Cardiac muscle cell (in vitro differentiated cells and primary cell): ENCODE measurements at regions not wholly inside any gene's neighbourhood (a gene's known extent, or its start where the extent isn't known, plus 50 kb on each side); places are given as distances from the start of the nearest gene placed in this dataset.

Experiments
- DNase-seq, 2 donors: peaks; one replicate each; pipeline versions ENCODE4 v3.0.0 to v3.0.0-alpha.2; 2010 to 2017; ENCODE audit warnings: low read depth in 1 of 2, low spot score in 1 of 2
- H3K27ac ChIP-seq: fragments of 200-600 bp; sonication (generic); 2 replicates; pipeline ENCODE4 v1.5.1; 2016
- H3K27me3 ChIP-seq: fragments of 200-600 bp; sonication (generic); 2 replicates; pipeline ENCODE4 v1.6.0; 2016; ENCODE audit warnings: control low read depth
- H3K36me3 ChIP-seq: fragments of 200-600 bp; sonication (generic); 2 replicates; pipeline ENCODE4 v1.5.1; 2016; ENCODE audit warnings: control low read depth
- H3K4me1 ChIP-seq: fragments of 200-600 bp; sonication (generic); 2 replicates; pipeline ENCODE4 v1.8.1; 2017; ENCODE audit warnings: low read depth, mild to moderate bottlenecking, mixed run types
- H3K4me3 ChIP-seq: fragments of 200-600 bp; sonication (generic); 2 replicates; pipeline ENCODE4 v1.5.1; 2016; ENCODE audit warnings: mild to moderate bottlenecking
- H3K9me3 ChIP-seq: fragments of 200-600 bp; sonication (generic); 2 replicates; pipeline ENCODE4 v1.5.1; 2017; ENCODE audit warnings: low read depth, mild to moderate bottlenecking, control low read depth
- TF ChIP-seq, protein P1 (sequence below): IDR thresholded peaks from 2 replicates; pipeline ENCODE4 v1.5.1; 2012; ENCODE audit warnings: low read depth, mild to moderate bottlenecking, low read length

DNA sequence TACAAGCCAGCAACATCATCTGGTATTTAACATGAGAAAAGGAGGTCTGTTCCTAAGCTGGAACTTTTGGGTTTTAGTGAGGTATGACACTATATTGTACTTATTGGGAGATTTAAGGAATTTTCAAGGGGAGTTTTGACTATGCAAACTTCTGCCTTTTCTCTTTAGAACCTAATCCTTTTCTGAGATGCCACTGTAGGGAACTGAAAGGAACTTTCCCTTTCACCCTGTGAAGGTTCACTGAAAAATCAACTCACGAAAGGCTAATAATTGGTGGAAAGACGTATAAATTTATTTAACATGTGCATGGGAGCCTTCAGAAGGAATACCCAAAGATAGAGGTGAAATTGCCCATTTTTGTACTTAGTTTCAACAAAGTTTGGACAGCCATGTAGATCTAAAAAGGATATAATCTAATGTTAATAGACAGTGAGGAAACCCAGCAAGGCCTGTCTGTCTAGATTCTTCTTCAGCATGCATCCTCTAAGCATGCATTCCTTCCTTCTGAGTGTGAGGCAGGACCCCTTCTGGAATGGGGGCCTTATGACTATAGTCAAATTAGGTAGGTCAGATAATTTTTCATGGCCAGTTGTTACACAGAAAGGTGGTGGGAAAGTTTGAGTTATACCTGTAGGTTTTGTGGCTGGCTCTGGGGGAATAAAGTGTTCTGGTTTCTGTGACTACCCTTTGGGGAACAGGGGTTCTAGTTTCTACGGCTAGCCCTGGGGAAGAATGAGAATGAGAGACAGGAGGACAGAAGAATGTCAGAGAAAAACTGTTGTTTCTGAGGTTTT, 200.3 kb downstream of the C9orf152 start:
- H3K36me3 ChIP-seq = no peaks in the 10 kb centered on the region
- H3K9me3 ChIP-seq = no peaks in the 10 kb centered on the region
- H3K4me1 ChIP-seq = no peaks in the 10 kb centered on the region
- no peak for DNase-seq
- H3K4me3 ChIP-seq = no peak overlapping the region
- no peaks in the 10 kb centered on the region for H3K27me3 ChIP-seq
- no peak overlapping the region for H3K27ac ChIP-seq
- TF ChIP-seq, protein P1, sequence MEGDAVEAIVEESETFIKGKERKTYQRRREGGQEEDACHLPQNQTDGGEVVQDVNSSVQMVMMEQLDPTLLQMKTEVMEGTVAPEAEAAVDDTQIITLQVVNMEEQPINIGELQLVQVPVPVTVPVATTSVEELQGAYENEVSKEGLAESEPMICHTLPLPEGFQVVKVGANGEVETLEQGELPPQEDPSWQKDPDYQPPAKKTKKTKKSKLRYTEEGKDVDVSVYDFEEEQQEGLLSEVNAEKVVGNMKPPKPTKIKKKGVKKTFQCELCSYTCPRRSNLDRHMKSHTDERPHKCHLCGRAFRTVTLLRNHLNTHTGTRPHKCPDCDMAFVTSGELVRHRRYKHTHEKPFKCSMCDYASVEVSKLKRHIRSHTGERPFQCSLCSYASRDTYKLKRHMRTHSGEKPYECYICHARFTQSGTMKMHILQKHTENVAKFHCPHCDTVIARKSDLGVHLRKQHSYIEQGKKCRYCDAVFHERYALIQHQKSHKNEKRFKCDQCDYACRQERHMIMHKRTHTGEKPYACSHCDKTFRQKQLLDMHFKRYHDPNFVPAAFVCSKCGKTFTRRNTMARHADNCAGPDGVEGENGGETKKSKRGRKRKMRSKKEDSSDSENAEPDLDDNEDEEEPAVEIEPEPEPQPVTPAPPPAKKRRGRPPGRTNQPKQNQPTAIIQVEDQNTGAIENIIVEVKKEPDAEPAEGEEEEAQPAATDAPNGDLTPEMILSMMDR = no peak

DNA sequence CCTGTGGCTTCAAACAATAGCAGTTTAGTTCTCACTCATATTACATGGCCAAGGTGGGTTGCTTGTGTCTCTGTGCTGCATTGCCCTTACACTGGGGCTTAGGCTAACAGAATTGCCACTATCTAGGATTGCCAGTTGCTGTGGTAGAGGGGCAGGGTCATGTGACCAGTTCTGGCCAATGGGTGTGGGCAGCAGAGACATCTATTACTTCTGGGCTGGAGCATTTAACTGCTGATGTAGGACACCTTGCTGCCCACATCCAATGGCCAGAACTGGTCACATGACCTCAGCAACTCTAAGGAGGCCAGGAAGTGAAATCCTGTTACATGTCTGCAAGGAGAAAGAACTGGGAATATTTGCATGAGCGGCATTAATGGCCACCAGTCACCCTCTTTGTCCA, 199.3 kb downstream of the C9orf152 start:
- no peaks in the 10 kb centered on the region for H3K27me3 ChIP-seq
- H3K27ac ChIP-seq = no peak overlapping the region
- DNase-seq = no peak
- no peaks in the 10 kb centered on the region for H3K4me1 ChIP-seq
- no peaks in the 10 kb centered on the region for H3K36me3 ChIP-seq
- H3K4me3 ChIP-seq = no peak overlapping the region
- TF ChIP-seq, protein P1 = no peak
- no peaks in the 10 kb centered on the region for H3K9me3 ChIP-seq

DNA sequence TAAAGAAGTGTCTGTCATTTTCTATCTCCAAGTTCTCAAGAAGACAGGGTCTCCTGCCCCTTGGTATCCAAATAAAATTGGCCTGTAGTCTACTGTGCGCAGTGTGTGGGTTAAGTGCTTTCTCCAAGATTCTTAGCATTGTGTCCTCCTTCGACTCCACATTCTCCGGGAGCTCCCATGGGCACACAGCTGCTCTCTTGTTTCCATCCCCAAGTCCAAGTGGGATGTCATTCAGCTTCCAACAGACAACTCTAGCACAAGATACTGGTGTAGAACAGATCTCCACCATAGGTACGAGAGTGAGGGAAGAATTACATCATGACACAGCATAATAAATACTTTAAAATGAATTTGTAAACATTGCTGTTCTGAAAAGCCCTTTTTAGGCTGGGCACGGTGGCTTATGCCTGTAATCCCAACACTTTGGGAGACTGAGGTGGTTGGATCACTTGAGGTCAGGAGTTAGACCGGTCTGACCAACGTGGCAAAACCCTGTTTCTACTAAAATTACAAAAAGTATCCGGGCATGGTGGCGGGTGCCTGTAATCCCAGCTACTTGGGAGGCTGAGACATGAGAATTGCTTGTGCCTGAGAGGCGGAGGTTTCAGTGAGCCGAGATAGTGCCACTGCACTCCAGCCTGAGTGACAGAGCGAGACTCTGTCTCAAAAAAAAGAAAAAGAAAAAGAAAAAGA, 196.2 kb downstream of the C9orf152 start:
- TF ChIP-seq, protein P1 = no peak
- H3K9me3 ChIP-seq = no peaks in the 10 kb centered on the region
- H3K36me3 ChIP-seq = peaks cover 8% of the 10 kb centered on the region
- DNase-seq = no peak
- no peaks in the 10 kb centered on the region for H3K27me3 ChIP-seq
- H3K4me3 ChIP-seq = no peak overlapping the region
- H3K27ac ChIP-seq = no peak overlapping the region
- H3K4me1 ChIP-seq = no peaks in the 10 kb centered on the region

DNA sequence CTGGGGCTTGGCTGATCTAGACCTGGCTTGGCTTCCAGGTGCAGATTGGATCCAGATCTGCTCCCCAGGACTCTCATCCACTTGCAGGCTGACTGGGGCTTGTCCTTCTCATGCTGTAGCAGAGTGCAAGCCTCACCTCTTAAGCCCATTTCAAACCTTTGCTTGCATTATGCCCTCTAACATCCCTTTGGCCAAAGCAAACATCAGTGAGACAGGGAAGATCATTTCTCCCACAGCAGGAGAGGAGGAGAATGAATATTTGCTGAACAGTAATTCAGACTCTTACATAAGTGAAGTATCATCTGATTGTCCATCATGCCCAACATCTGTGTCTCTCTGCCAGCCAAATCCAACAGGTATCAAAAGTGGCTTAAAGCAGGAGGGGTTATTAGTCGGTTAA, 194.9 kb downstream of the C9orf152 start:
- DNase-seq = no peak
- Histone ChIP-seq H3K4me1 (no peaks in the 10 kb centered on the region), H3K27ac (no peak overlapping the region), H3K36me3 (peaks cover 8% of the 10 kb centered on the region), H3K4me3 (no peak overlapping the region), H3K9me3 (no peaks in the 10 kb centered on the region), H3K27me3 (no peaks in the 10 kb centered on the region)
- TF ChIP-seq, protein P1 = no peak

DNA sequence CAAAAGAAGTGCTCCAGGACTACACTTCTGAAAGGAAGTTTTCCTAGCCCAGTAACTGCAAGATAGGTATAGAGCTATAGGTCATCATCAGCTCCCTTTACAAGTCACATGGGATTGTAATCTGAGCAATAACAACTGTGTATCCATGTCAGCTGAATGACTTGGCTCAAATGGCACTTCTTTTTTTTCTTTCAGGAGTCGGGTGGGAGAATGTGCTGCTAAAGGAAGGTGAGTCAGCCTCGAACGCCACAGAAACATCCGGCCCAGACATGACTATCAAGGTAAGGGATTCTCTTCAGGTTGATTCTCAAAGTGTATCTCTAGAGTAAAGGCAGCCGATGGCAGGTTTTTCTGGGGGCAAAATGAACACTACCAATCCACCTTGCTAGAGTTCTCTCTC, 192.2 kb downstream of the C9orf152 start:
- Histone ChIP-seq H3K27ac (no peak overlapping the region), H3K36me3 (peaks cover 8% of the 10 kb centered on the region), H3K4me1 (no peaks in the 10 kb centered on the region), H3K9me3 (no peaks in the 10 kb centered on the region), H3K27me3 (no peaks in the 10 kb centered on the region), H3K4me3 (no peak overlapping the region)
- peak in 1 of 2 donors; percentile 59 for DNase-seq
- TF ChIP-seq, protein P1 = no peak
